ENCODE measurements at regions not wholly inside any gene's neighbourhood (a gene's known extent, or its start where the extent isn't known, plus 50 kb on each side); places are given as distances from the start of the nearest gene placed in this dataset.

DNA sequence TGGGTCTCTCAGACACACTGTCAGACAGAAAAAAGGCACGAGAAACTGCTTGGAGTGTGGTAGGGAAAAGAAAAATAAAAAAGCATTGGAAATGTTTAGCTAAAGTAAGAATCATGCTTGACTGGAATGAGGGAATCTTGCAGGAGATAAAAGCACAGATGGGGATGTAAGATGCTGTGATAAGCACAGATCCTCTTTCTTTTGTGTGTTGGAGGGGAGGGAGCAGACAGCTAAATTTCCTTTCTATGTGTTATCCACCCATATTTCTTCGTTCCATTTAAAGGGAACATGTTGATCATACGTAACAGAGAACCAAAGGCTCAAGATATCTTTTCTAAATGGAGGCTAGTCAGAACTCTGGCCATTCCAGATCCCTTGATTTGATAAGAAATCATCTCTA, 614.0 kb upstream of the LCORL start:
- no peak overlapping the region for H3K4ac ChIP-seq (ENCODE audit: low read depth in 1 of 2, low read length in 2 of 2)
- no peak overlapping the region for H2BK15ac ChIP-seq (ENCODE audit: low read depth, poor library complexity, severe bottlenecking)
- H3K27ac ChIP-seq (ENCODE audit: low read length, poor library complexity, severe bottlenecking), result no peak overlapping the region
- no peak overlapping the region for H2AK5ac ChIP-seq (ENCODE audit: low read length, severe bottlenecking)
- H3K79me1 ChIP-seq (replicated peaks; ENCODE audit: low read length, poor library complexity, severe bottlenecking), result no peaks in the 10 kb centered on the region
- no peak overlapping the region for H3K9ac ChIP-seq (ENCODE audit: low read length)
- no peaks in the 10 kb centered on the region for H3K4me1 ChIP-seq (ENCODE audit: control insufficient read depth, insufficient read depth, low read depth, low read length)
- no peaks in the 10 kb centered on the region for H3K27me3 ChIP-seq (ENCODE audit: control insufficient read depth in 1 of 2, insufficient read depth in 1 of 2, low read length in 2 of 2)
- H2BK120ac ChIP-seq (ENCODE audit: low read depth, low read length), result no peak overlapping the region
- H3K14ac ChIP-seq (ENCODE audit: low read length in 2 of 2), result no peak overlapping the region
- H3K9me3 ChIP-seq (ENCODE audit: control insufficient read depth, low read length), result no peaks in the 10 kb centered on the region
- H3K4me3 ChIP-seq (ENCODE audit: insufficient read depth in 1 of 2, low read depth in 1 of 2, low read length in 2 of 2), result no peak overlapping the region
- 38% methylated on average over 2 of the region's 3 CpGs for WGBS
- no peak overlapping the region for H3K23ac ChIP-seq (ENCODE audit: low read length in 2 of 2)
- H2BK5ac ChIP-seq (ENCODE audit: low read depth, low read length, poor library complexity, severe bottlenecking), result no peak overlapping the region
- H4K8ac ChIP-seq (ENCODE audit: low read length), result no peak overlapping the region
- H3K36me3 ChIP-seq (ENCODE audit: control insufficient read depth in 1 of 2, insufficient read depth in 2 of 2, low read depth in 1 of 2, low read length in 2 of 2), result no peaks in the 10 kb centered on the region
- H3K18ac ChIP-seq (ENCODE audit: low read depth in 1 of 2, low read length in 2 of 2), result no peak overlapping the region
- H3K4me2 ChIP-seq (ENCODE audit: low read length, poor library complexity, severe bottlenecking), result no peak overlapping the region
- no peak overlapping the region for H2AFZ ChIP-seq (ENCODE audit: low read depth, low read length)
- no peak overlapping the region for H4K91ac ChIP-seq (ENCODE audit: low read length)
- no peak for DNase-seq
- no peak overlapping the region for H2BK12ac ChIP-seq (ENCODE audit: low read length in 2 of 2)

DNA sequence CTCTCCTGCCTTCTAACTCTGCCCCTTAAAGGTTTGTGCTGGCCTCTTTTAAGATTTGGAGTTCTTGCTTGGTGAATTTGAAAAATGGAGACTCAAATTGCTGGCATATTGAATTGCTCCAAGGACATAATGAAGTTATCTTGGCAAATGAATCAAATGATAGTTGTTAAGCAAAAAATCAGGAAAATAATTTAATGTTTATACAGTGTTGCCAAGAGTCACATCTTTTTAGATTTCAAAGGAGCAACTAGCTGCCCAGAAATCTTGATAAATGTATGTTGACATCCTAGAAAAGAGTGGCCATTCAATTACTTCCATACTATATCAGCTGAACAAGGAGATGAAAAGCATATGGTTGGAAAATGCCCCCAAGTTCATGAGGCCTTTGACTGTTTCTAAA, 610.0 kb upstream of the LCORL start:
- Histone ChIP-seq H3K4ac (ENCODE audit: low read depth in 1 of 2, low read length in 2 of 2) (no peak overlapping the region), H2AFZ (ENCODE audit: low read depth, low read length) (no peak overlapping the region), H2BK15ac (ENCODE audit: low read depth, poor library complexity, severe bottlenecking) (no peak overlapping the region)

DNA sequence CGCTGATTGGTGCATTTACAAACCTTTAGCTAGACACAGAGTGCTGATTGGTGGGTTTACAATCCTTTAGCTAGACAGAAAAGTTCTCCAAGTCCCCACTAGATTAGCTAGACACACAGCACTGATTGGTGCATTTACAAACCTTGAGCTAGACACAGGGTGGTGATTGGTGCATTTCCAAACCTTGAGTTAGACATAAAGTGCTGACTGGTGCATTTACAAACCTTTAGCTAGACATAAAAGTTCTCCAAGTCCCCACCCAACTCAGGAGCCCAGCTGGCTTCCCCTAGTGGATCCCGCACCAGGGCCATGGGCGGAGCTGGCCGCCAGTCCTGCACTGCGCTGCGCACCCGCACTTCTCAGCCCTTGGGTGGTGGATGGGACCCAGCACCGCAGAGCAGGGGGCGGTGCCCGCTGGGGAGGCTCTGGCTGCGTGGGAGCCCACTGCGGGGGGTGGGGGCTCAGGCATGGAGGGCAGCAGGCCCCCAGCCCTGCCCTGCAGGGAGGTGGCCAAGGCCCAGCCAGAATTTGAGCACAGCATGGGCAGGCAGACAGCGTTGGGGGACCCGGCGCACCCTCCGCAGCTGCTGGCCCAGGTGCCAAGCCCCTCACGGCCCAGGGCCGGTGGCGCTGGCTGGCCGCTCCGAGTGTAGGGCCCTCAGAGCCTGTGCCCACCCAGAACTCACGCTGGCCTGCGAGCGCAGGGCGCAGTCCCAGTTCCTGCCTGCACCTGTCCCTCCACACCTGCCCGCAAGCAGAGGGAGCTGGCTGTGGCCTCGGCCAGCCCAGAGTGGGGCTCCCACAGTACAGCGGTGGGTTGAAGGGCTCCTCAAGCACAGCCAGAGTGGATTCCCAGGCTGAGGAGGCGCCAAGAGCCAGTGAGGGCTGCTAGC, 608.9 kb upstream of the LCORL start:
- Histone ChIP-seq H2BK5ac (ENCODE audit: low read depth, low read length, poor library complexity, severe bottlenecking) (no peak overlapping the region), H3K4ac (ENCODE audit: low read depth in 1 of 2, low read length in 2 of 2) (no peak overlapping the region), H3K9me3 (ENCODE audit: control insufficient read depth, low read length) (no peaks in the 10 kb centered on the region), H3K79me1 (replicated peaks; ENCODE audit: low read length, poor library complexity, severe bottlenecking) (no peaks in the 10 kb centered on the region), H2AK5ac (ENCODE audit: low read length, severe bottlenecking) (no peak overlapping the region), H3K14ac (ENCODE audit: low read length in 2 of 2) (no peak overlapping the region), H2BK120ac (ENCODE audit: low read depth, low read length) (no peak overlapping the region), H3K27ac (ENCODE audit: low read length, poor library complexity, severe bottlenecking) (no peak overlapping the region), H4K91ac (ENCODE audit: low read length) (no peak overlapping the region), H2BK12ac (ENCODE audit: low read length in 2 of 2) (no peak overlapping the region), H2BK15ac (ENCODE audit: low read depth, poor library complexity, severe bottlenecking) (no peak overlapping the region), H4K8ac (ENCODE audit: low read length) (no peak overlapping the region), H3K4me1 (ENCODE audit: control insufficient read depth, insufficient read depth, low read depth, low read length) (no peaks in the 10 kb centered on the region), H3K23ac (ENCODE audit: low read length in 2 of 2) (no peak overlapping the region), H3K27me3 (ENCODE audit: control insufficient read depth in 1 of 2, insufficient read depth in 1 of 2, low read length in 2 of 2) (no peaks in the 10 kb centered on the region), H3K4me2 (ENCODE audit: low read length, poor library complexity, severe bottlenecking) (no peak overlapping the region), H2AFZ (ENCODE audit: low read depth, low read length) (no peak overlapping the region), H3K4me3 (ENCODE audit: insufficient read depth in 1 of 2, low read depth in 1 of 2, low read length in 2 of 2) (no peak overlapping the region), H3K36me3 (ENCODE audit: control insufficient read depth in 1 of 2, insufficient read depth in 2 of 2, low read depth in 1 of 2, low read length in 2 of 2) (no peaks in the 10 kb centered on the region), H3K9ac (ENCODE audit: low read length) (no peak overlapping the region), H3K18ac (ENCODE audit: low read depth in 1 of 2, low read length in 2 of 2) (no peak overlapping the region)
- no peak for DNase-seq
- 88% methylated on average over 29 of the region's 29 CpGs for WGBS

More for the DNA sequence above, 610.0 kb upstream of the LCORL start:
- Histone ChIP-seq H3K27ac (ENCODE audit: low read length, poor library complexity, severe bottlenecking) (no peak overlapping the region), H3K4me1 (ENCODE audit: control insufficient read depth, insufficient read depth, low read depth, low read length) (no peaks in the 10 kb centered on the region), H4K8ac (ENCODE audit: low read length) (no peak overlapping the region), H3K23ac (ENCODE audit: low read length in 2 of 2) (no peak overlapping the region), H2AK5ac (ENCODE audit: low read length, severe bottlenecking) (no peak overlapping the region), H3K4me3 (ENCODE audit: insufficient read depth in 1 of 2, low read depth in 1 of 2, low read length in 2 of 2) (no peak overlapping the region), H2BK12ac (ENCODE audit: low read length in 2 of 2) (no peak overlapping the region), H3K14ac (ENCODE audit: low read length in 2 of 2) (no peak overlapping the region), H3K18ac (ENCODE audit: low read depth in 1 of 2, low read length in 2 of 2) (no peak overlapping the region), H3K9ac (ENCODE audit: low read length) (no peak overlapping the region), H2BK5ac (ENCODE audit: low read depth, low read length, poor library complexity, severe bottlenecking) (no peak overlapping the region), H3K36me3 (ENCODE audit: control insufficient read depth in 1 of 2, insufficient read depth in 2 of 2, low read depth in 1 of 2, low read length in 2 of 2) (no peaks in the 10 kb centered on the region), H4K91ac (ENCODE audit: low read length) (no peak overlapping the region), H3K27me3 (ENCODE audit: control insufficient read depth in 1 of 2, insufficient read depth in 1 of 2, low read length in 2 of 2) (no peaks in the 10 kb centered on the region), H3K9me3 (ENCODE audit: control insufficient read depth, low read length) (no peaks in the 10 kb centered on the region), H2BK120ac (ENCODE audit: low read depth, low read length) (no peak overlapping the region), H3K79me1 (replicated peaks; ENCODE audit: low read length, poor library complexity, severe bottlenecking) (no peaks in the 10 kb centered on the region), H3K4me2 (ENCODE audit: low read length, poor library complexity, severe bottlenecking) (no peak overlapping the region)
- DNase-seq, result no peak

GRCh38 chr4:18627447-18628005, 606.0 kb upstream of the LCORL start:
- Histone ChIP-seq H2BK12ac (ENCODE audit: low read length in 2 of 2) (no peak overlapping the region), H3K36me3 (ENCODE audit: control insufficient read depth in 1 of 2, insufficient read depth in 2 of 2, low read depth in 1 of 2, low read length in 2 of 2) (no peaks in the 10 kb centered on the region), H3K9ac (ENCODE audit: low read length) (no peak overlapping the region), H3K27ac (ENCODE audit: low read length, poor library complexity, severe bottlenecking) (no peak overlapping the region), H3K4me3 (ENCODE audit: insufficient read depth in 1 of 2, low read depth in 1 of 2, low read length in 2 of 2) (no peak overlapping the region), H2BK15ac (ENCODE audit: low read depth, poor library complexity, severe bottlenecking) (no peak overlapping the region), H3K9me3 (ENCODE audit: control insufficient read depth, low read length) (no peaks in the 10 kb centered on the region), H3K79me1 (replicated peaks; ENCODE audit: low read length, poor library complexity, severe bottlenecking) (no peaks in the 10 kb centered on the region), H3K4me2 (ENCODE audit: low read length, poor library complexity, severe bottlenecking) (no peak overlapping the region), H3K23ac (ENCODE audit: low read length in 2 of 2) (no peak overlapping the region), H3K27me3 (ENCODE audit: control insufficient read depth in 1 of 2, insufficient read depth in 1 of 2, low read length in 2 of 2) (no peaks in the 10 kb centered on the region), H2BK120ac (ENCODE audit: low read depth, low read length) (no peak overlapping the region), H2AFZ (ENCODE audit: low read depth, low read length) (no peak overlapping the region), H3K4ac (ENCODE audit: low read depth in 1 of 2, low read length in 2 of 2) (no peak overlapping the region), H2BK5ac (ENCODE audit: low read depth, low read length, poor library complexity, severe bottlenecking) (no peak overlapping the region), H2AK5ac (ENCODE audit: low read length, severe bottlenecking) (no peak overlapping the region), H3K4me1 (ENCODE audit: control insufficient read depth, insufficient read depth, low read depth, low read length) (no peaks in the 10 kb centered on the region), H4K91ac (ENCODE audit: low read length) (no peak overlapping the region), H3K18ac (ENCODE audit: low read depth in 1 of 2, low read length in 2 of 2) (no peak overlapping the region), H3K14ac (ENCODE audit: low read length in 2 of 2) (no peak overlapping the region), H4K8ac (ENCODE audit: low read length) (no peak overlapping the region)
- WGBS, result 98% methylated on average over 1 of the region's 2 CpGs
- no peak for DNase-seq

Measured in mesenchymal stem cell (in vitro differentiated cells and primary cell).